ENCODE measurements at regions not wholly inside any gene's neighbourhood (a gene's known extent, or its start where the extent isn't known, plus 50 kb on each side); places are given as distances from the start of the nearest gene placed in this dataset.

GRCh38 chr22:48566741-48567140 lies 1260.9 kb downstream of the BRD1 start:
- no peaks in the 10 kb centered on the region for H3K27me3 ChIP-seq
- intact Hi-C loops (cut with DNase I) = no loop called here
- 4 to 24% (median 6%) methylated on average over 13 of the region's 13 CpGs for WGBS, 3 donors
- H3K4me3 ChIP-seq = no peak overlapping the region
- H3K27ac ChIP-seq = no peak overlapping the region
- TF ChIP-seq CTCF (IDR thresholded peaks at IDR 0.05) (no peak), EP300 (IDR thresholded peaks at IDR 0.05) (no peak), POLR2A (IDR thresholded peaks at IDR 0.05) (no peak)
- H3K9me3 ChIP-seq = no peaks in the 10 kb centered on the region
- peaks cover 6% of the 10 kb centered on the region for H3K4me1 ChIP-seq (ENCODE audit: insufficient read depth)
- no peak for DNase-seq
- H3K36me3 ChIP-seq = no peaks in the 10 kb centered on the region

- TF ChIP-seq POLR2A (IDR thresholded peaks at IDR 0.05) = no peak
- TF ChIP-seq EP300 (IDR thresholded peaks at IDR 0.05) = no peak
- no peak for TF ChIP-seq CTCF (IDR thresholded peaks at IDR 0.05)
- no peak for DNase-seq
- Histone ChIP-seq H3K36me3 (no peaks in the 10 kb centered on the region), H3K27me3 (no peaks in the 10 kb centered on the region), H3K27ac (no peak overlapping the region), H3K4me3 (no peak overlapping the region), H3K9me3 (no peaks in the 10 kb centered on the region), H3K4me1 (ENCODE audit: insufficient read depth) (peaks cover 6% of the 10 kb centered on the region)
- 95 to 99% (median 96%) methylated on average over 3 of the region's 3 CpGs for WGBS, 3 donors
- intact Hi-C loops (cut with DNase I) = no loop called here
These were observed 1261.7 kb downstream of the BRD1 start for GRCh38 chr22:48565901-48566501.

- no peak for DNase-seq
- no peak for TF ChIP-seq POLR2A (IDR thresholded peaks at IDR 0.05)
- TF ChIP-seq CTCF (IDR thresholded peaks at IDR 0.05) = no peak
- no peak for TF ChIP-seq EP300 (IDR thresholded peaks at IDR 0.05)
- WGBS, 3 donors = 91 to 98% (median 94%) methylated on average over 10 of the region's 10 CpGs
- H3K4me3 ChIP-seq = no peak overlapping the region
- no peak overlapping the region for H3K27ac ChIP-seq
- no peaks in the 10 kb centered on the region for H3K9me3 ChIP-seq
- no peaks in the 10 kb centered on the region for H3K27me3 ChIP-seq
- intact Hi-C loops (cut with DNase I) = no loop called here
- H3K4me1 ChIP-seq (ENCODE audit: insufficient read depth) = peaks cover 6% of the 10 kb centered on the region
- no peaks in the 10 kb centered on the region for H3K36me3 ChIP-seq
These were observed 1262.7 kb downstream of the BRD1 start for GRCh38 chr22:48564995-48565394.

- Histone ChIP-seq H3K27me3 (no peaks in the 10 kb centered on the region), H3K4me3 (no peak overlapping the region), H3K4me1 (ENCODE audit: insufficient read depth) (peaks cover 6% of the 10 kb centered on the region), H3K27ac (no peak overlapping the region), H3K36me3 (no peaks in the 10 kb centered on the region), H3K9me3 (no peaks in the 10 kb centered on the region)
- WGBS, 3 donors = 93 to 96% (median 94%) methylated on average over 17 of the region's 17 CpGs
- TF ChIP-seq POLR2A (IDR thresholded peaks at IDR 0.05) = no peak
- no peak for TF ChIP-seq CTCF (IDR thresholded peaks at IDR 0.05)
- no peak for TF ChIP-seq EP300 (IDR thresholded peaks at IDR 0.05)
- intact Hi-C loops (cut with DNase I) = no loop called here
- DNase-seq = no peak
These were observed 1263.7 kb downstream of the BRD1 start for GRCh38 chr22:48563966-48564330.
